VCaP (cell line): ENCODE measurements at regions not wholly inside any gene's neighbourhood (a gene's known extent, or its start where the extent isn't known, plus 50 kb on each side); places are given as distances from the start of the nearest gene placed in this dataset.

Experiments
- H3K27ac ChIP-seq: fragments of 450-650 bp; 2 replicates; pipeline ENCODE4 v1.5.1; 2017
- CTCF ChIP-seq: fragments of 450-650 bp; conservative IDR thresholded peaks from 2 replicates; pipeline ENCODE4 v1.5.1; 2017; ENCODE audit warnings: mild to moderate bottlenecking, moderate library complexity

- no peak overlapping the region for H3K27ac ChIP-seq
- no peak for TF ChIP-seq CTCF
Measured at GRCh38 chr7:8379264-8379663, 54.1 kb upstream of the NXPH1 start.

GRCh38 chr7:8380130-8380529, 53.3 kb upstream of the NXPH1 start:
- TF ChIP-seq CTCF, result no peak
- no peak overlapping the region for H3K27ac ChIP-seq

GRCh38 chr7:8382004-8382730, 51.2 kb upstream of the NXPH1 start:
- no peak for TF ChIP-seq CTCF
- no peak overlapping the region for H3K27ac ChIP-seq
